Right renal cortex interstitium (tissue), 3 donors: ENCODE measurements at regions not wholly inside any gene's neighbourhood (a gene's known extent, or its start where the extent isn't known, plus 50 kb on each side); places are given as distances from the start of the nearest gene placed in this dataset.

Source experiments
- DNase-seq, 3 donors: peaks; one replicate each; pipeline ENCODE4 v3.0.0-alpha.2; 2013; ENCODE audit warnings: low read depth in 3 of 3, low spot score in 2 of 3

DNA sequence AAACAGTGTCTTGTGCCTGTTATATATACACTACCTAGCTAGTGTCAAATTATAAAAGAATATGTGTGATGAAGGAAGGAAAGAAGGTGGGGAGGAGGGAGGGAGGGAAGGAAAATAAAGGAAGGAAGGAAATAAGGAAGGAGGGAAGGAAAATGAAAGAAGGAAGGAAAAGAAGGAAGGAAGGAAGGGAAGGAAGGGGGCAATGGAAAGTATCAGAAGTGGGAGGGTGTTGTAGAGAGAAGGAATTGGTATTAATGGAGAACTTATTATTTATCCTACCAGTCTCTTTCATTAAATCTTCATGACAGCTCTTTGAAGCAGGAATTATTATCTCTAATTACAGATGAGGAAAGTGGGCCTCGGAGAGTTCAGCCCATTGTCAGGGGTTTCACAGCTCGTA, 202.4 kb downstream of the SAMD5 start:
- DNase-seq = no peak

DNA sequence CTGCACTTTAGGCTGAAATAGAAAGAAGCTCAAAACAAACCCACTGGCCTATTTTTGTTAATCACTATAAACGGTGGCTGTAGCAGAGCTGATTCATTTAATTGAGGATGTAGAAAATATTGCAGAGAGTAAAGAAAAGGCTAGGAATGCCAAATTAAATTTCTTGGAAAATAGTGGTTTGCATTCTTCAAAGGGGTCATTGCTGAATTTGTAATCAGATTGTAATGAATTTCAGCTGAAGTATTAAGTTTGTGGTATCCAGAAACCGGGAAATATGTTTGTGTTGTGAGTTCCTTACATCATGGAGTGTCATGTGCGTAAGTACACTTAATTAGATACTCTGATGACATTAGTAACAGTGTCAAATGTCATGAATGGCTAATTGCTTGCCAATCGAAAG, 203.0 kb downstream of the SAMD5 start:
- no peak for DNase-seq

- DNase-seq = no peak
These were observed 204.4 kb downstream of the SAMD5 start for GRCh38 chr6:147712841-147713240.

GRCh38 chr6:147715035-147715434, 206.5 kb downstream of the SAMD5 start:
- DNase-seq = no peak

GRCh38 chr6:147716434-147716833, 207.9 kb downstream of the SAMD5 start:
- no peak for DNase-seq

- DNase-seq = no peak
These were observed 209.5 kb downstream of the SAMD5 start for GRCh38 chr6:147717991-147718390.

GRCh38 chr6:147722158-147722557, 213.7 kb downstream of the SAMD5 start:
- DNase-seq = no peak

GRCh38 chr6:147724454-147724853, 216.0 kb downstream of the SAMD5 start:
- no peak for DNase-seq

DNA sequence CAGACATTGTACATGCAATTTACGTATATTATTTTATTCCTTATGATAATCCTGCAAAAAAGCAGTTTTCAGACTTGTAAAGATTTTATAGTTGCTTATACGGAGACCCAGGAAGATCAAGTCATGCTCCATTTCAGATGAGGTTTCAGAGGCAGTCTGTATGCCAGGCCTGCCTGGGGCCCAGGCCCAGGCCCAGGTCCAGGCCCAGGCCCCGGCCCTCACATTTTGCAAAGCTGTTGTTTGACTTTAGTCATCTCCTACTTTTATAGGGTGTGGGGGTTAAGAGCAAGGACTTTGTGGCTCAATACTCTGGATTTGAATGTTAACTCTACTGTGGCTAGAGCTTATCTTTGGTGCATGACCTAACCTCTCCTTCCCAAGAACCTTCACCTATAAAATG, 217.9 kb downstream of the SAMD5 start:
- no peak for DNase-seq

DNA sequence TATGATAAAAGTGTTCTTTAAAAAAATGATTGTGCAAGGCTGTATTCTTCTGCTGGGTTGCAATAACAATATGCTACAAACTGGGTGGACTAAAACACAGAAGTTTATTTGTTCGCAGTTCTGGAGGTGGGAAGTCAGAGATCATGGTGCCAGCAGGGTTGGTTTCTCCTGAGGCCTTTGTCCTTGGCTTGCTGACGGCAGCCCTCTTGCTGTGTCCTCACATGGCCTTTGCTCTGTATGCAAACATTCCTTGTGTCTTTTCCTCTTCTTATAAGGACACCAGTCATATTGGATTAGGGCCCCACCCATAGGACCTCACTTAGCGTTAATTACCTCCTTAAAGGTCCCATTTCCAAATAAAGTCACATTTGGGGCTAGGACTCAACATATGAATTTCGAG, 220.4 kb downstream of the SAMD5 start:
- no peak for DNase-seq

- no peak for DNase-seq
These were observed 225.2 kb downstream of the SAMD5 start for GRCh38 chr6:147733686-147734085.

DNA sequence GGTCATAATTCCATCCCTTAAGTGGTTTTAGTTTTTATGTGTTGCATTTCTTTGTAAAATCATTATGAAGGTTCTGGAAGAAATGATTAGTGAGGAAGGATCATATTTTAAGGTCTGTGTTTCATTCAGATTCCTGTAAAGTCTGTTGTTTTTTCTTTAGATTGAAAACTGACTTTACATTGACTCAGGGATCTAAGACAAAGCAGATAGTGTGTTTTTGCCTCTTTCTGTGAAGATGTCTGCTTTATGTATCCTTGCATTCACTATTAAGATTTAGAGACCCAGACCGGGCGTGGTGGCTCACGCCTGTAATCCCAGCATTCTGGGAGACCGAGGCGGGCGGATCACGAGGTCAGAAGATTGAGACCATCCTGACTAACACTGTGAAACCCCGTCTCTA, 225.7 kb downstream of the SAMD5 start:
- no peak for DNase-seq

DNA sequence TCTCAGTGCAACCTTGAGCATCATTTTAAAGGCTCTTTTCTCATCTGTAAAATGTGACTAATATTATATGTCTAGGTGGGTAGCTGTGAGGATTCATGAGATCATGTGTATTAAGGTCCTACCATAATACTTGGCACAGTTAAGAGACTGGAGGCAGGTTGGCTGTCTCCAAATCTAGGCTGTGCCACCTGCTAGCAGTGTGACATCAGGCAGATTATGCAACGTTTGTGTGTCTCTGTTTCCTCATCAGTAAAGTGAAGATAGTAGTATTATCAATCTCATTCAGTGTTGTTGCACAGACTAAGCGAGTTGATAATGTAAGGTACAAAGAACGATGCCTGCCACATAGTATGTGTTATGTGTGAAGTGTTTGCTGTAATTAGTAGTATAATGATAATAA, 227.4 kb downstream of the SAMD5 start:
- DNase-seq = no peak

DNA sequence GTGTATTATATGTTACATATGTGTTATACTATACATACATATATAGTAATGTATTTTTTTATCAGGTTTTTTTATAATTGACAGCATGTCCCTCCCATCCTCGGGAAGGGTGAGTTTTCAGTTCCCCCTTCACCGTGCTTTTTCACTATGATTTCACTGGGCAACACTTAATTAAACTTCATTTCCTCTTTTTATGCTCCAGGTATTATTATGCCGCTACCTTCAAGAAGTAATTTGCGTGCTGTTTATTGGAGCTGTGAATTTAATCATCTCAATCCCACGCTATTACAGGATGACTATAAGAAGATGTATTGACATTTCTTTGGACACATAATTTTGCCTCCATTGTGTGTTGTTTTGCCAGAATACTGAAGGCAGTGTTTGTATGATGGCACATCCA, 228.6 kb downstream of the SAMD5 start:
- no peak for DNase-seq

GRCh38 chr6:147738099-147738498, 229.6 kb downstream of the SAMD5 start:
- DNase-seq = no peak

DNA sequence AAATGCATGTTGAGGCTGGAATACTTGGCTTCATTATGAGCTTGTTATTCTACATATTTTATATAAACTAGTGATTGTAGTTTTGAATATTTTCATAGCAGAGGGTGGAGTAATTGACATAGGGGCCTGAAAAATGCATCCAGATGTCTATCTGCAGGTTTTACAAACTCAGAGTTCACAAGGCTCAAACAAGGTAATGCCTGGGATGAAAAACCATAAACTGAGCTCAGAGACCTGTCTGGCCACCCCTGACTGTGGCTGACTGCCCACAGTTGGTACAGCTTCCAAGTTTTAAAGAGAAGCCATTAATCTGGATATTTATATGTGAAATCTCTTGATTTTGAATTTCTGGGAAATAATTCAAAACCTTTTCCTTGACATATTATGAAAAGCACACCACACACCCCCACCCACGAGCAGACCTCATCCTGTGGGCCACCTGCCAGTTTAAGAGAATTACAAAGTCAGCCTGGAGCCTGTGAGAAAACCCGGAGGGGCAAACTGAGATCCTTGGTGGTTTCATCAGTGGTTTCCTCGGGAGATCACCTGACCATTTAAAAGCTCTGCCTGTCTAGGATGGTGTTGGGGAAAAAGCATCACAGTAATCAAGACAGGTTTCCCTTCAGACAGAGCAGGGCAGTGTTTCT, 230.1 kb downstream of the SAMD5 start:
- DNase-seq = no peak

GRCh38 chr6:147740326-147740725, 231.8 kb downstream of the SAMD5 start:
- no peak for DNase-seq

DNA sequence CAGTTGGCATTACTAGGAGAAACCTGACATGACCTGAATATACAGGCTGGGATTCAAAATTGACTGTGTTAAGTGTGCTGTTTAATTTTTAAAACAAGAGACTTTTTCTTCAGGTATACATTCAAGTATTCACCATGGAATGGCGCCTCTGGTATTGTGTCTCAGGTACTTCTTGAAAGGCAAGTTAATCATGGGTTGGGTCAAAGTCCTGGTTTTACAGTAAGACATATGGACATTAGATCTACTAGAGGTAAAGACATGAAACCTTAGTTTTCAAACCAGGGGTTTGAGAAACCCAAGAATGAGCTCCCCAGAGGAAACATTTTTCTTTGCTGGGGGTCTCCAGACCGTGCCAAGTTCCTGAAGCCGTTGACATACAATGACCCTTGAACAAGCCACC, 232.4 kb downstream of the SAMD5 start:
- no peak for DNase-seq

DNA sequence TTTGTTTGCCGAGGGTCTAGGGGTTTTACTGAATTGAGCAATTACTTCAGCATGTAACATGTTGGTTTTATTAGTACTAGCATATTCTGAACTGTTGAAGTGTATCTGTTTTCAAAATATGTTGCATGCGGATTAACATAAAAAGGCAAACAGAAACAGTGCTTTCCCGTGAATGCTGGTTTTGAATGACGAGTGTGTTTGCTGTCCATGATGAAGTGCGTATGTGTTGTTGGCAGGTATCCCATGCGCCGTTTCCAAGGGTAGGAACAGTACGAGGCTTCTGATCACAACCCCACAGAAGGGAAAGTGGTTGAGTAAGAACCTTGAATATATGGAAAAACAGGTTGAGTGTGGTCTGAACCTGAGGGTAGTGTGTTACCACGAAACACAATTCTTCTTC, 232.9 kb downstream of the SAMD5 start:
- no peak for DNase-seq

GRCh38 chr6:147742440-147742839, 233.9 kb downstream of the SAMD5 start:
- no peak for DNase-seq

DNA sequence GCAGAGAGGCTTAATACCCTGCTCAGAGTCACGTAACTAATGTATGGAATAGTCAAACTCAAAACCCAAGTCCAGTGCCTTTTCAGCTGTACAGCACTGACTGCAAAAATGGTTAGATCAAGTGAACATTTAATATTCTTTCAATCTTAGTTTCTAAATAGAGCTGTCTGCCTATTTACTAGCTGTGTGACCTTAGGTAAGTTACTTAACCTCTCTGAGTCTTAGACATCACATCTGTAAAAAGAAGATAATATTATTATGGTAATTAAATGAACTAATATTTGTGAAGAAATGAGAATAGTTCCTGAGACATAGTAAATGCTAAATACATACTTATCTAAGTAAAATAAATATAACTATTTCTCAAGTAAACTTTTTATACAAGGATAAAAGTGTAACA, 235.5 kb downstream of the SAMD5 start:
- no peak for DNase-seq

DNA sequence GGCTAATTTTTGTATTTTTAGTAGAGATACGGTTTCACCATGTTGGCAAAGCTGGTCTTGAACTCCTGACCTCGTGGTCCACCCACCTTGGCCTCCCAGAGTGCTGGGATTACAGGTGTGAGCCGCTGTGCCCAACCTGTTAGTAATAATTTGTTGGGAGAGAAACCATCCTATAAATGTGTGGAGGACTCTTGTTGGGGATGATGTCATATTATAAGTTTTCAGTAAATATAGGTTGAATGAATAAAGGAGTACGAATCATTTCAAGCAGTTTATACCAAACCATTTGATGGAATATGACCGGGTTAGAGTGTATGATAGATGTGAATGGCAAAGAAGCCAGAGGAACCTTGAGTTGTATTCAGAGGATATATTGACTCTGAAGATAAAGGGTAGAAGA, 240.8 kb downstream of the SAMD5 start:
- DNase-seq = no peak

GRCh38 chr6:147750413-147750812, 241.9 kb downstream of the SAMD5 start:
- no peak for DNase-seq
